ENCODE measurements at regions not wholly inside any gene's neighbourhood (a gene's known extent, or its start where the extent isn't known, plus 50 kb on each side); places are given as distances from the start of the nearest gene placed in this dataset.

DNA sequence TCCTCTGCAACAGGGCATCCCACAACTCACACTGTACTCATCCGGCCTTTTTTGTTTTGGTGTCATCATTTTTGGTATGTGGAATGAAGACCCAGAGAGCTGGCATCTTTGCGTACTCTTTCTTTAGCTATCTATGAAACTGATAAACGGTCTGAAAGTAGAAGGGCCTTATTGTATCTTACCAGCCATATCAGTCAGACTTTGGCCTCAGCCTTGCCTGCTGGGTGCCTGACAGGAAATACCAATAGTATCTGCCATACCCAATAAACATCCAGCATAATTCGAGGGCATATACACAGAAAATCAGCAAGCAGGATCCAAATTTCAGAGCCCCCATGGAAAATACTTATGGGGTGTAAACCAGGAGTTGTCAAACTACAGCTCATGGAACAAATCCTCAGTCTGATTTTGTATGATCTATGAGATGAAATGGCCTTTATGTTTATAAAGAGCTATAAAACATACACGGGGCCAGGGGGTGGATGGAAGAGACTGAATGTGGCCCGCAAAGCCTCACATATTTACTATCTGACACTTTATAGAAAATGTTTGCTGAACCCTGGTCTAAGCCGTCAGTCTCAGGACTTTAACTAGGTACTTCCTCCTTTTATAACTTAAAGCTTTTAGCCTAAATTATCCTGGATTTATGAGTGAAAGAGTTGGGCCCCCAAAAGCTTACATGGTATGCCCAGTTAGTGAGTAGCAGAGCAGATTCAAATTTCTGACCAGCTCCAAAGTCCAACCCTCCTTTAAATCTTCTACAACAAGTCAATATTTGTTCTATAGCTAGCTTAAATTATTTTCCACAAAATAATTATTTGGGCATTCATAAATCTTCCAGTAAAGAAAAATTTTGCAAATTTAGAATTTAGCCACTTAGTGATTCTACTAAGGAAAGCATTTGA lies 308.0 kb upstream of the PUM3 start:
- 35% methylated on average over 7 of the region's 7 CpGs for WGBS (ENCODE audit: low lambda C conversion rate)
- Histone ChIP-seq H2AFZ (ENCODE audit: low read depth) (no peak overlapping the region), H3K9ac (no peak overlapping the region), H3K4me1 (ENCODE audit: control insufficient read depth in 1 of 2, insufficient read depth in 2 of 2, low read depth in 1 of 2, low read length in 1 of 2) (no peaks in the 10 kb centered on the region), H3K27ac (ENCODE audit: low read depth in 2 of 2, low read length in 1 of 2) (no peak overlapping the region), H3K79me2 (ENCODE audit: insufficient read depth) (no peaks in the 10 kb centered on the region), H3K4me3 (ENCODE audit: low read depth in 2 of 2, low read length in 1 of 2) (no peak overlapping the region), H3K27me3 (ENCODE audit: insufficient read depth) (no peaks in the 10 kb centered on the region), H3K9me3 (no peaks in the 10 kb centered on the region), H3K9me2 (no peaks in the 10 kb centered on the region), H4K20me1 (ENCODE audit: insufficient read depth) (no peaks in the 10 kb centered on the region), H3K36me3 (replicated peaks in 1 of 2; ENCODE audit: control insufficient read depth in 1 of 2, insufficient read depth in 2 of 2, low read length in 1 of 2) (no peaks in the 10 kb centered on the region), H3F3A (replicated peaks; ENCODE audit: insufficient read depth) (no peaks in the 10 kb centered on the region), H3K4me2 (no peak overlapping the region)
- no peak for DNase-seq
- POLR2A ChIA-PET = interaction anchor here (0.6 kb wide), 1 partner anchor 249 kb away, joined by 3 read pairs; no protein-coding TSS in a partner anchor
- TF ChIP-seq SMC3 (IDR thresholded peaks at IDR 0.05; ENCODE audit: low read depth, low read length) = no peak
- no peak for TF ChIP-seq YY1 (IDR thresholded peaks at IDR 0.05; ENCODE audit: low read depth)
- TF ChIP-seq, protein P1, sequence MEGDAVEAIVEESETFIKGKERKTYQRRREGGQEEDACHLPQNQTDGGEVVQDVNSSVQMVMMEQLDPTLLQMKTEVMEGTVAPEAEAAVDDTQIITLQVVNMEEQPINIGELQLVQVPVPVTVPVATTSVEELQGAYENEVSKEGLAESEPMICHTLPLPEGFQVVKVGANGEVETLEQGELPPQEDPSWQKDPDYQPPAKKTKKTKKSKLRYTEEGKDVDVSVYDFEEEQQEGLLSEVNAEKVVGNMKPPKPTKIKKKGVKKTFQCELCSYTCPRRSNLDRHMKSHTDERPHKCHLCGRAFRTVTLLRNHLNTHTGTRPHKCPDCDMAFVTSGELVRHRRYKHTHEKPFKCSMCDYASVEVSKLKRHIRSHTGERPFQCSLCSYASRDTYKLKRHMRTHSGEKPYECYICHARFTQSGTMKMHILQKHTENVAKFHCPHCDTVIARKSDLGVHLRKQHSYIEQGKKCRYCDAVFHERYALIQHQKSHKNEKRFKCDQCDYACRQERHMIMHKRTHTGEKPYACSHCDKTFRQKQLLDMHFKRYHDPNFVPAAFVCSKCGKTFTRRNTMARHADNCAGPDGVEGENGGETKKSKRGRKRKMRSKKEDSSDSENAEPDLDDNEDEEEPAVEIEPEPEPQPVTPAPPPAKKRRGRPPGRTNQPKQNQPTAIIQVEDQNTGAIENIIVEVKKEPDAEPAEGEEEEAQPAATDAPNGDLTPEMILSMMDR (IDR thresholded peaks at IDR 0.05) = no peak
- no peak for TF ChIP-seq FOSL2 (IDR thresholded peaks at IDR 0.05; ENCODE audit: borderline replicate concordance, low read depth)
- no peak for TF ChIP-seq NFIC (IDR thresholded peaks at IDR 0.05; ENCODE audit: borderline replicate concordance)
- TF ChIP-seq ELF1 (IDR thresholded peaks at IDR 0.05) = no peak
- TF ChIP-seq, protein P2, sequence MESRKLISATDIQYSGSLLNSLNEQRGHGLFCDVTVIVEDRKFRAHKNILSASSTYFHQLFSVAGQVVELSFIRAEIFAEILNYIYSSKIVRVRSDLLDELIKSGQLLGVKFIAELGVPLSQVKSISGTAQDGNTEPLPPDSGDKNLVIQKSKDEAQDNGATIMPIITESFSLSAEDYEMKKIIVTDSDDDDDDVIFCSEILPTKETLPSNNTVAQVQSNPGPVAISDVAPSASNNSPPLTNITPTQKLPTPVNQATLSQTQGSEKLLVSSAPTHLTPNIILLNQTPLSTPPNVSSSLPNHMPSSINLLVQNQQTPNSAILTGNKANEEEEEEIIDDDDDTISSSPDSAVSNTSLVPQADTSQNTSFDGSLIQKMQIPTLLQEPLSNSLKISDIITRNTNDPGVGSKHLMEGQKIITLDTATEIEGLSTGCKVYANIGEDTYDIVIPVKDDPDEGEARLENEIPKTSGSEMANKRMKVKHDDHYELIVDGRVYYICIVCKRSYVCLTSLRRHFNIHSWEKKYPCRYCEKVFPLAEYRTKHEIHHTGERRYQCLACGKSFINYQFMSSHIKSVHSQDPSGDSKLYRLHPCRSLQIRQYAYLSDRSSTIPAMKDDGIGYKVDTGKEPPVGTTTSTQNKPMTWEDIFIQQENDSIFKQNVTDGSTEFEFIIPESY (IDR thresholded peaks at IDR 0.05; ENCODE audit: borderline replicate concordance, low read depth) = no peak
- no peak for TF ChIP-seq RFX5 (IDR thresholded peaks at IDR 0.05; ENCODE audit: low read length)
- TF ChIP-seq EZH2phosphoT487 (IDR thresholded peaks at IDR 0.05; ENCODE audit: borderline replicate concordance, low read depth) = no peak
- TF ChIP-seq, protein P3, sequence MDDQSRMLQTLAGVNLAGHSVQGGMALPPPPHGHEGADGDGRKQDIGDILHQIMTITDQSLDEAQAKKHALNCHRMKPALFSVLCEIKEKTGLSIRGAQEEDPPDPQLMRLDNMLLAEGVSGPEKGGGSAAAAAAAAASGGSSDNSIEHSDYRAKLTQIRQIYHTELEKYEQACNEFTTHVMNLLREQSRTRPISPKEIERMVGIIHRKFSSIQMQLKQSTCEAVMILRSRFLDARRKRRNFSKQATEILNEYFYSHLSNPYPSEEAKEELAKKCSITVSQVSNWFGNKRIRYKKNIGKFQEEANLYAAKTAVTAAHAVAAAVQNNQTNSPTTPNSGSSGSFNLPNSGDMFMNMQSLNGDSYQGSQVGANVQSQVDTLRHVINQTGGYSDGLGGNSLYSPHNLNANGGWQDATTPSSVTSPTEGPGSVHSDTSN (IDR thresholded peaks at IDR 0.05) = no peak
- no peak for TF ChIP-seq GABPA (IDR thresholded peaks at IDR 0.05; ENCODE audit: low read depth)
- TF ChIP-seq RXRA (IDR thresholded peaks at IDR 0.05; ENCODE audit: borderline replicate concordance, low read depth) = no peak
- TF ChIP-seq, protein P4, sequence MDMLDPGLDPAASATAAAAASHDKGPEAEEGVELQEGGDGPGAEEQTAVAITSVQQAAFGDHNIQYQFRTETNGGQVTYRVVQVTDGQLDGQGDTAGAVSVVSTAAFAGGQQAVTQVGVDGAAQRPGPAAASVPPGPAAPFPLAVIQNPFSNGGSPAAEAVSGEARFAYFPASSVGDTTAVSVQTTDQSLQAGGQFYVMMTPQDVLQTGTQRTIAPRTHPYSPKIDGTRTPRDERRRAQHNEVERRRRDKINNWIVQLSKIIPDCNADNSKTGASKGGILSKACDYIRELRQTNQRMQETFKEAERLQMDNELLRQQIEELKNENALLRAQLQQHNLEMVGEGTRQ (IDR thresholded peaks at IDR 0.05; ENCODE audit: borderline replicate concordance, low read depth, low read length) = no peak
- TF ChIP-seq MEF2A (IDR thresholded peaks at IDR 0.05; ENCODE audit: borderline replicate concordance, low read depth) = no peak
- no peak for TF ChIP-seq CHD2 (IDR thresholded peaks at IDR 0.05; ENCODE audit: low read length, partially characterized antibody)
- TF ChIP-seq TCF12 (IDR thresholded peaks at IDR 0.05) = no peak
- TF ChIP-seq FOXM1 (IDR thresholded peaks at IDR 0.05; ENCODE audit: low read depth) = no peak
- no peak for TF ChIP-seq MXI1 (IDR thresholded peaks at IDR 0.05; ENCODE audit: low read depth, low read length)
- TF ChIP-seq RCOR1 (IDR thresholded peaks at IDR 0.05; ENCODE audit: low read length) = no peak
- TF ChIP-seq JUND (IDR thresholded peaks at IDR 0.05) = no peak
- CTCF ChIA-PET = interaction anchor here (1.1 kb wide), 1 partner anchor 250 kb away, joined by 4 read pairs; no protein-coding TSS in a partner anchor

Measured in SK-N-SH (cell line).